ENCODE measurements at regions not wholly inside any gene's neighbourhood (a gene's known extent, or its start where the extent isn't known, plus 50 kb on each side); places are given as distances from the start of the nearest gene placed in this dataset.
"Not testable (repeated sequence)": the region's sequence is repeated elsewhere in the genome, so short reads cannot be mapped to it uniquely, and the experiment has no call there.

DNA sequence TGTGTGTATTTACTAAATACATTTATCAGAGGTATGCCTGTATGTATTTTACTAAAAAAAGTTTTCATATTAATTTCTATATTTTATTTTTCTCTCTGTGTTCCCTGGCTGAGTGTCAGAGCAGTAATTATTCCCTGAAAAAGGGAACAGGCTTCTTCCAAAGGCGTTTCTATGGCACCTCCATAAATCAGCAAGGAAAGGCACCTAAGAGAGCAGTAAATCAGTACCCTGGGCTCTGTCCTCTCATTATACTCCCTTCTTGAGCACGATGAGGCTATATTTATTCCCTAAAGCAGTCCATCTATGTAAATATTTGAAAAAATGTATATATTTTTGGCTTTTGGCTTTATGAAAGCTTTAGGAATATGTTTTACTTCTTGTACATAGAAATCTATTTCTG is 806.3 kb downstream of the PRIM2 start:
- H3K4me3 ChIP-seq (ENCODE audit: low read length in 2 of 2); H2BK5ac ChIP-seq (ENCODE audit: low read length); H3K23ac ChIP-seq (ENCODE audit: low read depth, low read length, poor library complexity); H2AFZ ChIP-seq (ENCODE audit: low read length); H3K4me2 ChIP-seq (ENCODE audit: insufficient read depth, low read length, poor library complexity, severe bottlenecking); H4K8ac ChIP-seq (ENCODE audit: low read depth, low read length); H2BK120ac ChIP-seq (ENCODE audit: low read depth, low read length); H3K18ac ChIP-seq (ENCODE audit: low read length); H3K9ac ChIP-seq (ENCODE audit: low read depth, low read length, poor library complexity); H3K79me1 ChIP-seq (ENCODE audit: low read depth, low read length); H3K27me3 ChIP-seq (ENCODE audit: control insufficient read depth in 3 of 3, insufficient read depth in 3 of 3, low read depth in 1 of 3, low read length in 3 of 3); H3K14ac ChIP-seq (ENCODE audit: low read length); H2AK5ac ChIP-seq (ENCODE audit: low read depth, low read length); H3K4ac ChIP-seq (ENCODE audit: low read length); H3K9me3 ChIP-seq (replicated peaks in 1 of 2; ENCODE audit: control insufficient read depth in 2 of 2, insufficient read depth in 1 of 2, low read depth in 1 of 2, low read length in 2 of 2); H3K27ac ChIP-seq (replicated peaks; ENCODE audit: low read length); H2BK15ac ChIP-seq (ENCODE audit: low read length); DNase-seq (ENCODE audit: low spot score); H2BK12ac ChIP-seq (ENCODE audit: low read length); H3K4me1 ChIP-seq (ENCODE audit: control insufficient read depth in 2 of 2, insufficient read depth in 1 of 2, low read depth in 1 of 2, low read length in 2 of 2); H4K91ac ChIP-seq (ENCODE audit: low read depth, low read length, poor library complexity); H3K36me3 ChIP-seq (replicated peaks in 1 of 2; ENCODE audit: control insufficient read depth in 2 of 2, insufficient read depth in 2 of 2, low read length in 2 of 2): not testable (repeated sequence)
- WGBS, 2 donors (ENCODE audit: extremely low coverage in 2 of 2, insufficient read length in 2 of 2, insufficient replicate concordance in 1 of 2) = no CpG with 5 or more reads among the region's 2 CpGs

DNA sequence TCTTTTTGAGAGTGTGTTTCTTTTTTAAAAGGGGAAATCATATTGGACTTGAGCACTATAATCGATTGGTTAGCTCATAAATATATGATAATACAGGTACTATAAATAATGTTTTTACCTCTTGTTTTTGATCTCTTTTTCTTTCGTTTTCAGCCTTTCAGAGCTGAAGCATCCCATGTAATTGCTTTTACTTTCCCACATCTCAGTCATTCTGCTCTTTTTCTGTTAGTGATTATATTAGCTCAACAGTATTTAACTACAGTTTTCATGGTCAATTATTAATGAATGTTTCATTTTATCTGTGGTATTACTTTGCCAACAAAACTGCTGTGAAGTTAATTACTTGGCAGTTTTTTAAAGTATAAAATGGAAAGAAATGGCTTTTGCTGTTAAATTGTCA is 811.1 kb downstream of the PRIM2 start:
- not testable (repeated sequence) for H3K36me3 ChIP-seq (replicated peaks in 1 of 2; ENCODE audit: control insufficient read depth in 2 of 2, insufficient read depth in 2 of 2, low read length in 2 of 2); H2BK15ac ChIP-seq (ENCODE audit: low read length); H3K9ac ChIP-seq (ENCODE audit: low read depth, low read length, poor library complexity); H3K23ac ChIP-seq (ENCODE audit: low read depth, low read length, poor library complexity); H4K8ac ChIP-seq (ENCODE audit: low read depth, low read length); H3K18ac ChIP-seq (ENCODE audit: low read length); DNase-seq (ENCODE audit: low spot score); H3K4ac ChIP-seq (ENCODE audit: low read length); H3K4me2 ChIP-seq (ENCODE audit: insufficient read depth, low read length, poor library complexity, severe bottlenecking); H2AFZ ChIP-seq (ENCODE audit: low read length); H4K91ac ChIP-seq (ENCODE audit: low read depth, low read length, poor library complexity); H3K27me3 ChIP-seq (ENCODE audit: control insufficient read depth in 3 of 3, insufficient read depth in 3 of 3, low read depth in 1 of 3, low read length in 3 of 3); H2BK5ac ChIP-seq (ENCODE audit: low read length); H2BK120ac ChIP-seq (ENCODE audit: low read depth, low read length); H3K9me3 ChIP-seq (replicated peaks in 1 of 2; ENCODE audit: control insufficient read depth in 2 of 2, insufficient read depth in 1 of 2, low read depth in 1 of 2, low read length in 2 of 2); H3K79me1 ChIP-seq (ENCODE audit: low read depth, low read length); H2AK5ac ChIP-seq (ENCODE audit: low read depth, low read length); H3K4me1 ChIP-seq (ENCODE audit: control insufficient read depth in 2 of 2, insufficient read depth in 1 of 2, low read depth in 1 of 2, low read length in 2 of 2); H2BK12ac ChIP-seq (ENCODE audit: low read length); H3K14ac ChIP-seq (ENCODE audit: low read length); H3K27ac ChIP-seq (replicated peaks; ENCODE audit: low read length); H3K4me3 ChIP-seq (ENCODE audit: low read length in 2 of 2)
- no CpG with 5 or more reads among the region's 2 CpGs for WGBS, 2 donors (ENCODE audit: extremely low coverage in 2 of 2, insufficient read length in 2 of 2, insufficient replicate concordance in 1 of 2)

DNA sequence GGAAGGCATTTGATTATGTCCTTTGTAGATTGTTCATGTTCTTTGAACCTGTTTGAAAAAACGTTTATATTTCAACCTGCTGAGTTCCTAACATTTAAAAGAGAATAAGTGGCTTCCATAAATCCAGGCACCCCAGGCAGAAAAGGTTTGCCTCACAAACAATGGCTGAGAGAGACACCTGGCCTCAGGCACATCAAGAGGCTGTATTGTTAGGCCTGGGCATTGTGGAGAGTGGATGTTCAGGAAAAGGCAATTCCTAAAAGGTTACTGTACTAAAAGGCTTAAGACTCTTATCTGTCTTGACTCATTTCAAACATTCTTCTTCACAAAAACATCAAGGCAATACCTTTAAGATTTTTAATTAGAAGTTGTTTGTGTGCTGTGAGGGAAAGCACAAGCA is 811.7 kb downstream of the PRIM2 start:
- H4K8ac ChIP-seq (ENCODE audit: low read depth, low read length); H3K9ac ChIP-seq (ENCODE audit: low read depth, low read length, poor library complexity); H3K4me3 ChIP-seq (ENCODE audit: low read length in 2 of 2); H3K18ac ChIP-seq (ENCODE audit: low read length); H4K91ac ChIP-seq (ENCODE audit: low read depth, low read length, poor library complexity); H2BK15ac ChIP-seq (ENCODE audit: low read length); H3K36me3 ChIP-seq (replicated peaks in 1 of 2; ENCODE audit: control insufficient read depth in 2 of 2, insufficient read depth in 2 of 2, low read length in 2 of 2); H2AK5ac ChIP-seq (ENCODE audit: low read depth, low read length); H2BK120ac ChIP-seq (ENCODE audit: low read depth, low read length); H3K27ac ChIP-seq (replicated peaks; ENCODE audit: low read length); H3K23ac ChIP-seq (ENCODE audit: low read depth, low read length, poor library complexity); H3K4me1 ChIP-seq (ENCODE audit: control insufficient read depth in 2 of 2, insufficient read depth in 1 of 2, low read depth in 1 of 2, low read length in 2 of 2); H3K4me2 ChIP-seq (ENCODE audit: insufficient read depth, low read length, poor library complexity, severe bottlenecking); H3K79me1 ChIP-seq (ENCODE audit: low read depth, low read length); DNase-seq (ENCODE audit: low spot score); H3K14ac ChIP-seq (ENCODE audit: low read length); H2BK5ac ChIP-seq (ENCODE audit: low read length); H2BK12ac ChIP-seq (ENCODE audit: low read length); H3K27me3 ChIP-seq (ENCODE audit: control insufficient read depth in 3 of 3, insufficient read depth in 3 of 3, low read depth in 1 of 3, low read length in 3 of 3); H2AFZ ChIP-seq (ENCODE audit: low read length); H3K9me3 ChIP-seq (replicated peaks in 1 of 2; ENCODE audit: control insufficient read depth in 2 of 2, insufficient read depth in 1 of 2, low read depth in 1 of 2, low read length in 2 of 2); H3K4ac ChIP-seq (ENCODE audit: low read length): not testable (repeated sequence)
- WGBS, 2 donors (ENCODE audit: extremely low coverage in 2 of 2, insufficient read length in 2 of 2, insufficient replicate concordance in 1 of 2) = no CpG with 5 or more reads among the region's 1 CpG

DNA sequence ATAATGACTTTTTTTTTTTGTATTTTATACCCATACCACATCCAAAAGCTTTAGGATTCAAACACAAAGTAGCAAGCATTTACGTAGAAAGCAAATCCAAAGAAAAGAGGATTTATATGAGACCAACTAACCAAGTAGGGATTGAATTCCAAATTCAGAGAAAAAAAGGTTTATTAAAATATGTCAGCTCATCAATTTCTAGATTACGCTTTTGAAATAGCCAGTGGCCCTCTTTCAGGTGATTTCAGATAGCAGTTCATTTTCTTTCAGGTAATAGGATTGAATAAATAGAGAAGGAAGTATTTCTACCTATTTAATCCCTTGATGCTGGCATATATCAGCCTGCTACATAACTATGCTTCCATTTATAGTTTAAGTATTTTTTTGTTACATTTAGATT is 822.3 kb downstream of the PRIM2 start:
- H3K4me1 ChIP-seq (ENCODE audit: control insufficient read depth in 2 of 2, insufficient read depth in 1 of 2, low read depth in 1 of 2, low read length in 2 of 2); H2BK12ac ChIP-seq (ENCODE audit: low read length); H3K18ac ChIP-seq (ENCODE audit: low read length); H4K8ac ChIP-seq (ENCODE audit: low read depth, low read length); H3K9me3 ChIP-seq (replicated peaks in 1 of 2; ENCODE audit: control insufficient read depth in 2 of 2, insufficient read depth in 1 of 2, low read depth in 1 of 2, low read length in 2 of 2); H3K23ac ChIP-seq (ENCODE audit: low read depth, low read length, poor library complexity); H3K27ac ChIP-seq (replicated peaks; ENCODE audit: low read length); H3K9ac ChIP-seq (ENCODE audit: low read depth, low read length, poor library complexity); H2AK5ac ChIP-seq (ENCODE audit: low read depth, low read length); H2AFZ ChIP-seq (ENCODE audit: low read length); H2BK120ac ChIP-seq (ENCODE audit: low read depth, low read length); H3K14ac ChIP-seq (ENCODE audit: low read length); H3K27me3 ChIP-seq (ENCODE audit: control insufficient read depth in 3 of 3, insufficient read depth in 3 of 3, low read depth in 1 of 3, low read length in 3 of 3); DNase-seq (ENCODE audit: low spot score); H3K4me3 ChIP-seq (ENCODE audit: low read length in 2 of 2); H2BK5ac ChIP-seq (ENCODE audit: low read length); H4K91ac ChIP-seq (ENCODE audit: low read depth, low read length, poor library complexity); H3K36me3 ChIP-seq (replicated peaks in 1 of 2; ENCODE audit: control insufficient read depth in 2 of 2, insufficient read depth in 2 of 2, low read length in 2 of 2); H3K4me2 ChIP-seq (ENCODE audit: insufficient read depth, low read length, poor library complexity, severe bottlenecking); H3K79me1 ChIP-seq (ENCODE audit: low read depth, low read length); H3K4ac ChIP-seq (ENCODE audit: low read length); H2BK15ac ChIP-seq (ENCODE audit: low read length): not testable (repeated sequence)
- no CpG with 5 or more reads among the region's 2 CpGs for WGBS, 2 donors (ENCODE audit: extremely low coverage in 2 of 2, insufficient read length in 2 of 2, insufficient replicate concordance in 1 of 2)
